AG04449 (cell line): ENCODE measurements at regions not wholly inside any gene's neighbourhood (a gene's known extent, or its start where the extent isn't known, plus 50 kb on each side); places are given as distances from the start of the nearest gene placed in this dataset.

Experiments used
- CTCF ChIA-PET: fragments of 350-600 bp; formaldehyde crosslinking; extraction: SDS; loops from one replicate; lab custom pipeline; 2021; ENCODE audit warnings: antibody characterized with exemption; lab: Yijun Ruan, JAX
- POLR2A ChIA-PET: fragments of 400-600, 350-600 bp; formaldehyde crosslinking; extraction: SDS; loops from one replicate; lab custom pipeline; 2020; ENCODE audit warnings: antibody characterized with exemption, inconsistent platforms; lab: Yijun Ruan, JAX
- DNase-seq: peaks from one replicate; pipeline ENCODE4 v3.0.0-alpha.2; 2010; ENCODE audit warnings: low read depth, low spot score
- H3K4me3 ChIP-seq: 2 replicates; pipeline ENCODE4 v1.5.1; 2011; ENCODE audit warnings: low read depth, mild to moderate bottlenecking, control low read depth, low read length
- TF ChIP-seq, protein P1 (sequence below): IDR thresholded peaks from one replicate; pipeline ENCODE4 v1.5.1; 2011; ENCODE audit warnings: mild to moderate bottlenecking, moderate library complexity, low read length, control low read depth, inconsistent platforms; ENCODE audit not compliant: insufficient read depth; ENCODE audit errors: missing control alignments

DNA sequence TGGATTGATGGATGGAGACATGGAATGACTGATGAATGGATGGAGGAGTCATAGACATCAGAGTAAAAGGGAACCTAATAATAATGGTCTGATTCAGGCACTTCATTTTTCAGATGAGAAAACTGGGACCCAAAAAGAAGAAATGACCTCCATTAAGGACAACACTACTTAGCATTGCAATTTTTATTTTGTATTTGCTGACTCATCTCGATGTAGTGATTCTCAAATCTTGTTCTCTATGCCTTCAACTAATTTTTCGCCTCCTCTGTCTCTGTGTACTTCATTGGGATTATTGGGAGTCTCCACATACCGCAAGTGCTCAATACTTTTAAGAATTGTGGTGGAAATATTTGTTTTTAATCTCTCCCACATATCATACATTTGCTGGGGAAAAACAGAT, 446.2 kb upstream of the FSHR start:
- CTCF ChIA-PET: no interaction called here
- no peak overlapping the region for H3K4me3 ChIP-seq
- POLR2A ChIA-PET: no interaction called here
- no peak for DNase-seq
- TF ChIP-seq, protein P1, sequence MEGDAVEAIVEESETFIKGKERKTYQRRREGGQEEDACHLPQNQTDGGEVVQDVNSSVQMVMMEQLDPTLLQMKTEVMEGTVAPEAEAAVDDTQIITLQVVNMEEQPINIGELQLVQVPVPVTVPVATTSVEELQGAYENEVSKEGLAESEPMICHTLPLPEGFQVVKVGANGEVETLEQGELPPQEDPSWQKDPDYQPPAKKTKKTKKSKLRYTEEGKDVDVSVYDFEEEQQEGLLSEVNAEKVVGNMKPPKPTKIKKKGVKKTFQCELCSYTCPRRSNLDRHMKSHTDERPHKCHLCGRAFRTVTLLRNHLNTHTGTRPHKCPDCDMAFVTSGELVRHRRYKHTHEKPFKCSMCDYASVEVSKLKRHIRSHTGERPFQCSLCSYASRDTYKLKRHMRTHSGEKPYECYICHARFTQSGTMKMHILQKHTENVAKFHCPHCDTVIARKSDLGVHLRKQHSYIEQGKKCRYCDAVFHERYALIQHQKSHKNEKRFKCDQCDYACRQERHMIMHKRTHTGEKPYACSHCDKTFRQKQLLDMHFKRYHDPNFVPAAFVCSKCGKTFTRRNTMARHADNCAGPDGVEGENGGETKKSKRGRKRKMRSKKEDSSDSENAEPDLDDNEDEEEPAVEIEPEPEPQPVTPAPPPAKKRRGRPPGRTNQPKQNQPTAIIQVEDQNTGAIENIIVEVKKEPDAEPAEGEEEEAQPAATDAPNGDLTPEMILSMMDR: no peak

DNA sequence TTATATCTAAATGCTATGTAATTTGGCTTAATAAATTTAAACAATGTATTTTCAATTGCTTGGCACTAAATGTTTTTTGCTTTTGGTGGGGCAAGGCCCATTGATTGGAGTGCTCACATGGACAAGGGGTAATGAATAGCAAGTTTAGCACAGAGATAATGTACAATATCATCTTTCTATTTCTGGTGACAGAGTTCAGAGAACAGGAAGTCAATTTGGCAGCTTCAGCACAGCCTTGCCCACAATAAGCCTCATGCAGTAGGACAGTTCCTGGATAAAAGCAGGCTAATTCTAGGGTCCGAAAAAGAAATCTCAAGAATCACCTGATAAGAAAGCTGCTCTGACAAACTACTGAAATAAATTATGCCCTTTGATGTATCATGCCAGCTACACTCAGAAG, 443.9 kb upstream of the FSHR start:
- no peak overlapping the region for H3K4me3 ChIP-seq
- TF ChIP-seq, protein P1: no peak
- no peak for DNase-seq
- ChIA-PET CTCF (no interaction called here), POLR2A (no interaction called here)

DNA sequence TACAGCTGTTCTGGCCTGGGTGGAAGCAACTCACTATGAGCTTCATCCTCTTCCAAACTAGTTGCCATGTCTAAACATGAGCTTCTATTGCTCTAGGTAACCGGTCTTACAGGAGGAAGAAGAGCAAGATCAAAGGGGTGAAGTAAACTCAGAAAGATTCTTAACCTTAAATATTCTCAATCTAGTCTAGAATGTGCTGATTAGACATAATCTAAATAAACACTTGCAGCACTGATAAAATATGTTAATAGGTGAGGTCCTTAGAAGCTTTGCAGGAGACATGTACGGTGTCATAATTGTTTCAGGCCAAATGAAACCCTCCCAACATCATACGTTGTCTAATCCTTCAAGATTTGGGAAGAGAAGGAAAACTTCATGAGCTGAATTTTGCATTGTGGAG, 431.6 kb upstream of the FSHR start:
- CTCF ChIA-PET: no interaction called here

DNA sequence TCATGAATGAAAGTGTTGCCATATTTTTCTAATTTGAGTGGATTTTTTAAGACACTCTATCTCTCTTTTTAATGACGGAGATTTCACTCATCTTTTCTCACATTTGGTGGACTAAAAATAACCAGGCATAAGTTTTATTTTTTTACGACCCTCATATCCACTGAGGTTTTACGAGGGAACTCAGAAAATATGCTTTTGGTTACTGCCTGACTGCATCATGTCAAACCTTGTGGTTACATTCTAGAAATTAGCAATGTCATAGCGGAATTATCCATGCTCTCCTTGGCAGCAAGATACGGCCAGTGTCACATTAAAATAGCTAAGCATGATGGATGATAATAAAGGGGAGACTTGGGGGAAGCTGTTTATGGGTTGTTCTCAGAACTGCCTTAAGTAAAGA, 428.6 kb upstream of the FSHR start:
- TF ChIP-seq, protein P1: no peak
- POLR2A ChIA-PET: no interaction called here
- DNase-seq: no peak
- CTCF ChIA-PET: no interaction called here
- no peak overlapping the region for H3K4me3 ChIP-seq

More for the DNA sequence above, 431.6 kb upstream of the FSHR start:
- DNase-seq: no peak
- TF ChIP-seq, protein P1: no peak
- POLR2A ChIA-PET: no interaction called here
- no peak overlapping the region for H3K4me3 ChIP-seq

DNA sequence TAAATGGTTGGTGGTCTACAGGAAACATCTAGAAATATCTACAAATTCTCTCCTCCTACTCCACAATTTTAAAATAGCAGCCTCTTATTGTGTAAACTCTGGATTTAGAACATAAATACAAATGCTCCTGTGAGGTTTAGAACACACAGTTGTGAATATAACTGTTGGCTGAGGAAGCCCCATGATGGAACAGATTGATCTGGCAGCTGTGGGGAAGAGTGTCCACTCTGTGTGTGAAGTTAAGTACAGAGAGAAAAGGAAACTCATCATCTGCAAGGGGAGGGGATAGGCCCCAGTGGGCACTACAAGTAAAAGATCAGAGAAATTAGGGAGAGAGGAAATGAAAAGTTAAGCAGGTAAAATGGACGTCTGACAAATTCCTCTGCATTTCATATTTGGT, 422.7 kb upstream of the FSHR start:
- H3K4me3 ChIP-seq: no peak overlapping the region
- TF ChIP-seq, protein P1: no peak
- DNase-seq: no peak
- CTCF ChIA-PET: no interaction called here
- POLR2A ChIA-PET: no interaction called here

DNA sequence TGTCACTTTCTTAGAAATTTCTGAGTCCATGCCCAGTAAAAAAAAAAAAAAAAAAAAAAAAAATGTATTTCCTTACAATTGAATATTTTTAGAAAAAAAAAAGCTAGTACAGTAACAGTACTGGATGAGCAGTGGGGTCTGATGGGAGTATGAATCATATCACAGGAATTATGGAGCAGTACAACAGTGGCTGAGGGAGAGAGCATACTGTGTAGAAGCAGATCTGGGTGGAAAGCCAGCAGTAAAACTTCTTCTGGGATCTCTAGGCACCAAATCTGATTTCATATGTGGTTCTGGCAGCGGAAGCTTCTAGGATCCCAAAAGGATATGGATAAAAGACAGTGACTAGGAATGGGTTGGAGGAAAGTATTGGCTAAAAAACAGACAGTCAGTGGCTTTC, 414.9 kb upstream of the FSHR start:
- H3K4me3 ChIP-seq: no peak overlapping the region
- TF ChIP-seq, protein P1: no peak
- ChIA-PET POLR2A (no interaction called here), CTCF (no interaction called here)
- no peak for DNase-seq
